Prostate gland (tissue), 2 donors: ENCODE measurements at regions not wholly inside any gene's neighbourhood (a gene's known extent, or its start where the extent isn't known, plus 50 kb on each side); places are given as distances from the start of the nearest gene placed in this dataset.

ENCODE experiments used
- POLR2A ChIP-seq: fragments of 450-650 bp; IDR thresholded peaks from one replicate; pipeline ENCODE4 v1.6.1; 2016; ENCODE audit warnings: antibody characterized with exemption, mild to moderate bottlenecking
- POLR2AphosphoS5 ChIP-seq: sonication (generic); formaldehyde crosslinking; IDR thresholded peaks from one replicate; pipeline ENCODE4 v1.6.1; 2017; ENCODE audit warnings: antibody characterized with exemption
- TF ChIP-seq, protein P1 (sequence below), 4 experiments: fragments of 200-600 bp in 2 of 4; fragments of 450-650 bp in 2 of 4; sonication (generic) in 2 of 4; IDR thresholded peaks; 1 replicate in 3 of 4; 2 replicates in 1 of 4; pipeline ENCODE4 v1.5.1; 2016 to 2019; ENCODE audit warnings: antibody characterized with exemption in 4 of 4, mild to moderate bottlenecking in 2 of 4, moderate library complexity in 2 of 4

GRCh38 chr1:37415611-37416244, 58.7 kb upstream of the ZC3H12A start:
- TF ChIP-seq, protein P1, sequence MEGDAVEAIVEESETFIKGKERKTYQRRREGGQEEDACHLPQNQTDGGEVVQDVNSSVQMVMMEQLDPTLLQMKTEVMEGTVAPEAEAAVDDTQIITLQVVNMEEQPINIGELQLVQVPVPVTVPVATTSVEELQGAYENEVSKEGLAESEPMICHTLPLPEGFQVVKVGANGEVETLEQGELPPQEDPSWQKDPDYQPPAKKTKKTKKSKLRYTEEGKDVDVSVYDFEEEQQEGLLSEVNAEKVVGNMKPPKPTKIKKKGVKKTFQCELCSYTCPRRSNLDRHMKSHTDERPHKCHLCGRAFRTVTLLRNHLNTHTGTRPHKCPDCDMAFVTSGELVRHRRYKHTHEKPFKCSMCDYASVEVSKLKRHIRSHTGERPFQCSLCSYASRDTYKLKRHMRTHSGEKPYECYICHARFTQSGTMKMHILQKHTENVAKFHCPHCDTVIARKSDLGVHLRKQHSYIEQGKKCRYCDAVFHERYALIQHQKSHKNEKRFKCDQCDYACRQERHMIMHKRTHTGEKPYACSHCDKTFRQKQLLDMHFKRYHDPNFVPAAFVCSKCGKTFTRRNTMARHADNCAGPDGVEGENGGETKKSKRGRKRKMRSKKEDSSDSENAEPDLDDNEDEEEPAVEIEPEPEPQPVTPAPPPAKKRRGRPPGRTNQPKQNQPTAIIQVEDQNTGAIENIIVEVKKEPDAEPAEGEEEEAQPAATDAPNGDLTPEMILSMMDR (IDR thresholded peaks at IDR 0.05), result no peak
- no peak for TF ChIP-seq POLR2AphosphoS5
- no peak for TF ChIP-seq POLR2A
